OCI-LY7 (cell line): ENCODE measurements at regions not wholly inside any gene's neighbourhood (a gene's known extent, or its start where the extent isn't known, plus 50 kb on each side); places are given as distances from the start of the nearest gene placed in this dataset.

Experiments used
- CTCF ChIP-seq: fragments of 200-600 bp; sonication (generic); conservative IDR thresholded peaks from 2 replicates; pipeline ENCODE4 v1.5.1; 2014; ENCODE audit warnings: mild to moderate bottlenecking, antibody characterized with exemption, low read length, moderate library complexity, mixed read lengths
- EZH2phosphoT487 ChIP-seq: fragments of 200-600 bp; sonication (generic); IDR thresholded peaks from 2 replicates; pipeline ENCODE4 v1.6.1; 2018; ENCODE audit warnings: low read depth, borderline replicate concordance, mild to moderate bottlenecking, mixed run types, antibody characterized with exemption, low read length, moderate library complexity, mixed read lengths

- TF ChIP-seq CTCF (no peak), EZH2phosphoT487 (no peak)
Measured at GRCh38 chr3:173225351-173225750, 84.3 kb upstream of the SPATA16 start.
